ENCODE measurements at regions not wholly inside any gene's neighbourhood (a gene's known extent, or its start where the extent isn't known, plus 50 kb on each side); places are given as distances from the start of the nearest gene placed in this dataset.
"Not testable (repeated sequence)": the region's sequence is repeated elsewhere in the genome, so short reads cannot be mapped to it uniquely, and the experiment has no call there.

DNA sequence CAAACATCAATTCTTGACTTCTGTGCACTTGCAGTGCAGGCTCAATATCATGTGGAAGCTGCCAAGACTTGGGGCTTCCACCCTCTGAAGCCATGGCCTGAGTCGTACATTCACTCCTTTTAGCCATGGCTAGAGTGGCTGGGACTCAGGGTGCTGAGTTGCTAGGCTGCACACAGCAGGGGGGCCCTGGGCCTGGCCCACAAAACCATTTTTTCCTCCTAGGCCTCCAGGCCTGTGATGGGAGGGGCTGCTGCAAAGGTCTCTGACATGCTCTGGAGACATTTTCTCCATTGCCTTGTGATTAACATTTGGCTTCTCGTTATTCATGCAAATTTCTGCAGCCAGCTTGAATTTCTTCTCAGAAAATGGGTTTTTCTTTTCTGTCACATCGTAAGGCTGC lies 1226.8 kb downstream of the AACS start:
- TF ChIP-seq, protein P1, sequence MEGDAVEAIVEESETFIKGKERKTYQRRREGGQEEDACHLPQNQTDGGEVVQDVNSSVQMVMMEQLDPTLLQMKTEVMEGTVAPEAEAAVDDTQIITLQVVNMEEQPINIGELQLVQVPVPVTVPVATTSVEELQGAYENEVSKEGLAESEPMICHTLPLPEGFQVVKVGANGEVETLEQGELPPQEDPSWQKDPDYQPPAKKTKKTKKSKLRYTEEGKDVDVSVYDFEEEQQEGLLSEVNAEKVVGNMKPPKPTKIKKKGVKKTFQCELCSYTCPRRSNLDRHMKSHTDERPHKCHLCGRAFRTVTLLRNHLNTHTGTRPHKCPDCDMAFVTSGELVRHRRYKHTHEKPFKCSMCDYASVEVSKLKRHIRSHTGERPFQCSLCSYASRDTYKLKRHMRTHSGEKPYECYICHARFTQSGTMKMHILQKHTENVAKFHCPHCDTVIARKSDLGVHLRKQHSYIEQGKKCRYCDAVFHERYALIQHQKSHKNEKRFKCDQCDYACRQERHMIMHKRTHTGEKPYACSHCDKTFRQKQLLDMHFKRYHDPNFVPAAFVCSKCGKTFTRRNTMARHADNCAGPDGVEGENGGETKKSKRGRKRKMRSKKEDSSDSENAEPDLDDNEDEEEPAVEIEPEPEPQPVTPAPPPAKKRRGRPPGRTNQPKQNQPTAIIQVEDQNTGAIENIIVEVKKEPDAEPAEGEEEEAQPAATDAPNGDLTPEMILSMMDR (IDR thresholded peaks at IDR 0.05) = not testable (repeated sequence)
- TF ChIP-seq POLR2A, POLR2AphosphoS5 (IDR thresholded peaks at IDR 0.05): not testable (repeated sequence)

Measured in prostate gland (tissue), 2 donors.